OCI-LY1 (cell line): ENCODE measurements at regions not wholly inside any gene's neighbourhood (a gene's known extent, or its start where the extent isn't known, plus 50 kb on each side); places are given as distances from the start of the nearest gene placed in this dataset.

ENCODE experiments used
- H2AFZ ChIP-seq: fragments of 200-600 bp; sonication (generic), shearing (Covaris generic); 2 replicates; pipeline ENCODE4 v1.6.0; 2014; ENCODE audit warnings: antibody characterized with exemption, mild to moderate bottlenecking, low read length
- H3F3A ChIP-seq: fragments of 200-600 bp; sonication (generic), shearing (Covaris generic); 2 replicates; pipeline ENCODE4 v1.6.0; 2014; ENCODE audit warnings: mild to moderate bottlenecking, antibody characterized with exemption, low read length, moderate library complexity; ENCODE audit not compliant: insufficient read depth
- H3K27ac ChIP-seq: fragments of 200-600 bp; sonication (generic); 2 replicates; pipeline ENCODE4 v1.5.1; 2014; ENCODE audit warnings: low read length, mixed run types, mild to moderate bottlenecking, low read depth; ENCODE audit not compliant: poor library complexity, severe bottlenecking
- H3K27me3 ChIP-seq: fragments of 200-600 bp; sonication (generic); 2 replicates; pipeline ENCODE4 v1.6.0; 2014; ENCODE audit warnings: antibody characterized with exemption, mild to moderate bottlenecking, low read length, moderate library complexity; ENCODE audit not compliant: insufficient read depth
- H3K36me3 ChIP-seq: fragments of 200-600 bp; sonication (generic); 2 replicates; pipeline ENCODE4 v1.6.1; 2014; ENCODE audit warnings: mild to moderate bottlenecking, antibody characterized with exemption, low read length, moderate library complexity, mixed read lengths; ENCODE audit not compliant: insufficient read depth
- H3K4me1 ChIP-seq: fragments of 200-600 bp; sonication (generic); 2 replicates; pipeline ENCODE4 v1.5.1; 2014; ENCODE audit warnings: mild to moderate bottlenecking, low read length, moderate library complexity; ENCODE audit not compliant: insufficient read depth, severe bottlenecking
- H3K4me2 ChIP-seq: fragments of 200-600 bp; sonication (generic), shearing (Covaris generic); 2 replicates; pipeline ENCODE4 v1.6.1; 2014; ENCODE audit warnings: low read length
- H3K4me3 ChIP-seq: fragments of 200-600 bp; sonication (generic); 2 replicates; pipeline ENCODE4 v1.5.1; 2014; ENCODE audit warnings: low read length, low read depth, mild to moderate bottlenecking, mixed read lengths; ENCODE audit not compliant: poor library complexity, severe bottlenecking
- H3K79me2 ChIP-seq: fragments of 200-600 bp; shearing (Covaris generic); 2 replicates; pipeline ENCODE4 v1.6.1; 2016; ENCODE audit warnings: mixed run types, low read length, mixed read lengths; ENCODE audit not compliant: insufficient read depth
- H3K9ac ChIP-seq: fragments of 200-600 bp; sonication (generic), shearing (Covaris generic); 2 replicates; pipeline ENCODE4 v1.6.1; 2014; ENCODE audit warnings: mild to moderate bottlenecking, low read length, mixed read lengths
- H3K9me2 ChIP-seq: fragments of 200-600 bp; sonication (generic), shearing (Covaris generic); 2 replicates; pipeline ENCODE4 v1.6.1; 2014; ENCODE audit warnings: low read depth, mild to moderate bottlenecking, low read length, mixed read lengths
- H3K9me3 ChIP-seq: fragments of 200-600 bp; shearing (Covaris generic); 2 replicates; pipeline ENCODE4 v1.6.1; 2014; ENCODE audit warnings: low read length, mixed read lengths
- H4K20me1 ChIP-seq: fragments of 200-600 bp; sonication (generic), shearing (Covaris generic); 2 replicates; pipeline ENCODE4 v1.6.0; 2016; ENCODE audit warnings: mild to moderate bottlenecking, low read length; ENCODE audit not compliant: insufficient read depth
- CTCF ChIP-seq: fragments of 200-600 bp; sonication (generic), shearing (Covaris generic); IDR thresholded peaks from 2 replicates; pipeline ENCODE4 v1.5.1; 2017; ENCODE audit warnings: mild to moderate bottlenecking, antibody characterized with exemption, low read length, moderate library complexity, mixed read lengths
- EZH2 ChIP-seq: fragments of 200-600 bp; sonication (generic), shearing (Covaris generic); IDR thresholded peaks from 2 replicates; pipeline ENCODE4 v1.8.0; 2017; ENCODE audit warnings: borderline replicate concordance, mixed run types, mild to moderate bottlenecking, antibody characterized with exemption, low read length, moderate library complexity, mixed read lengths

- Histone ChIP-seq H3K9me2 (no peaks in the 10 kb centered on the region), H3K4me1 (no peaks in the 10 kb centered on the region), H4K20me1 (no peaks in the 10 kb centered on the region), H3K9me3 (no peaks in the 10 kb centered on the region), H2AFZ (no peak overlapping the region), H3K27ac (no peak overlapping the region), H3K9ac (no peak overlapping the region), H3K79me2 (no peaks in the 10 kb centered on the region), H3K4me3 (no peak overlapping the region), H3F3A (no peaks in the 10 kb centered on the region), H3K4me2 (no peak overlapping the region), H3K27me3 (no peaks in the 10 kb centered on the region), H3K36me3 (no peaks in the 10 kb centered on the region)
- TF ChIP-seq CTCF (no peak), EZH2 (no peak)
These were observed 397.4 kb upstream of the TPM1 start for GRCh38 chr15:62644889-62645742.

DNA sequence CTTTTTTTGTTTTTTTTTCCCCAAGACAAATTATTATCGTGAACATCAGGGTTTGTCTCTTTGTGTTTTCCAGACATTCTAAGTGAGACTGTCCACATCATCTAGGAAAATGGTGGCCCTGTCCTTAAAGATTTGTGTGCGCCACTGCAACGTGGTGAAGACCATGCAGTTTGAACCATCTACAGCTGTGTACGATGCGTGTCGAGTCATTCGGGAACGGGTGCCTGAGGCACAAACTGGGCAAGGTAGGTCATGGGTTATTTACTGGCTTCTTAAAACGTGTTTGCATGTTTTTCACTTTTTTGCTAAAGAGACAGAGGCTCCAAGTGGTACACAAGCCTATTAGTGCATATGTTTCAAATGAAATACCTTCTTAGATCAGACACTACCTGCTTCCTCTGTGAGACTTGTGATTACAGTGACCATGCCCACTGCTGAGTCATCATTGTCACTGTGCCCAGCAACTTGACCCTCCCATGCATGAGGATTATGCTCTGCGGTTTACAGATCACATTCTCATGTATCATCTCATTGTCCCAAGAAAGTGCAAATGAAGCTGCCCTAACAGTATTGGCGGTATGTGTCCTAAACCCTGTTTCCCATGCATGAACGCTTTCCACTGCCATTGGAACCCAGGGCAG, 395.2 kb upstream of the TPM1 start:
- Histone ChIP-seq H3K4me3 (no peak overlapping the region), H3K4me1 (no peaks in the 10 kb centered on the region), H3K9ac (no peak overlapping the region), H3K27me3 (no peaks in the 10 kb centered on the region), H3K4me2 (no peak overlapping the region), H3K79me2 (no peaks in the 10 kb centered on the region), H3K36me3 (no peaks in the 10 kb centered on the region), H3F3A (no peaks in the 10 kb centered on the region), H3K27ac (no peak overlapping the region), H4K20me1 (no peaks in the 10 kb centered on the region), H2AFZ (no peak overlapping the region), H3K9me3 (no peaks in the 10 kb centered on the region), H3K9me2 (no peaks in the 10 kb centered on the region)
- no peak for TF ChIP-seq CTCF
- TF ChIP-seq EZH2: no peak

DNA sequence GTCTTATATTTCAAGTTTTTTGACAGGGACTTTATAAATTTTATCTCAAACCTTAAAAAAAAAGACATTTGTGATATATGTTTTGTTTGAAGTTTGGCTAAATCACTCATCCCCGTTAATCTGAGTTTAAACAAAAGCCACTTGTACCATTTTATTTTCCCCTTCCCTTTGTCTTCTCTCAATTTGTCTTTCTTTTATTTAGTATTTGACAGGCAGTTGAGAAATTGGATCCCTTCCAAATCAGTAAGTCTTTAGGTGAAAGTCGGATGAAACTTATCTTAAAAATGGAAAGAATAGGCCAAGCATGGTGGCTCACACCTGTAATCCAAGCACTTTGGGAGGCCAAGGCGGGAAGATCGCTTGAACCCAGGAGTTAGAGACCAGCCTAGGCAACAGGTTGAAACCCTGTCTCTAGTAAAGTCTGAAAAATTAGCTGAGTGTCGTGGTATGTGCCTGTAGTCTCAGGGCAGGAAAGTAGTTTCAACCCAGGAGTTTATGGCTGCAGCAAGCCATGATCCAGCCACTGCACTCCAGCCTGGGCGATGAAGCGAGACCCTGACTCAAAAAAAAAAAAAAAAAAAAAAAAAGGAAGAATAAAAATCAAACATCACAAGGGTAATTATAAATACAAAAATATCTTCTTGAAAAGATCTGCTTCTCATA, 394.6 kb upstream of the TPM1 start:
- Histone ChIP-seq H3K27me3 (no peaks in the 10 kb centered on the region), H3K27ac (no peak overlapping the region), H3K79me2 (no peaks in the 10 kb centered on the region), H4K20me1 (no peaks in the 10 kb centered on the region), H3F3A (no peaks in the 10 kb centered on the region), H3K9me3 (no peaks in the 10 kb centered on the region), H3K4me2 (no peak overlapping the region), H3K36me3 (no peaks in the 10 kb centered on the region), H3K9me2 (no peaks in the 10 kb centered on the region), H3K4me1 (no peaks in the 10 kb centered on the region), H3K9ac (no peak overlapping the region), H3K4me3 (no peak overlapping the region), H2AFZ (no peak overlapping the region)
- TF ChIP-seq CTCF (no peak), EZH2 (no peak)
